GM18873 (cell line): ENCODE measurements at regions not wholly inside any gene's neighbourhood (a gene's known extent, or its start where the extent isn't known, plus 50 kb on each side); places are given as distances from the start of the nearest gene placed in this dataset.

Experiments used
- ATAC-seq: cut with Tn5 transposase; IDR thresholded peaks from one replicate; pipeline ENCODE4 v1.9.1; 2021; ENCODE audit warnings: mild to moderate bottlenecking, moderate library complexity, moderate number of reproducible peaks; ENCODE audit not compliant: unreplicated experiment, low FRiP score

GRCh38 chr5:41670854-41671479 is 160.6 kb upstream of the PLCXD3 start:
- no peak for ATAC-seq

GRCh38 chr5:41670216-41670615 is 159.8 kb upstream of the PLCXD3 start:
- ATAC-seq = no peak

GRCh38 chr5:41661254-41661653 is 150.9 kb upstream of the PLCXD3 start:
- ATAC-seq = no peak

- no peak for ATAC-seq
Measured at GRCh38 chr5:41656597-41656996, 146.2 kb upstream of the PLCXD3 start.

- ATAC-seq = no peak
Measured at GRCh38 chr5:41650131-41650530, 139.7 kb upstream of the PLCXD3 start.

- ATAC-seq = no peak
Measured at GRCh38 chr5:41649659-41650058, 139.3 kb upstream of the PLCXD3 start.

- ATAC-seq = no peak
Measured at GRCh38 chr5:41648996-41649395, 138.6 kb upstream of the PLCXD3 start.

- no peak for ATAC-seq
Measured at GRCh38 chr5:41641621-41642020, 131.2 kb upstream of the PLCXD3 start.

- ATAC-seq = no peak
Measured at GRCh38 chr5:41638685-41639084, 128.3 kb upstream of the PLCXD3 start.

GRCh38 chr5:41637869-41638268 is 127.5 kb upstream of the PLCXD3 start:
- ATAC-seq = no peak

- ATAC-seq = no peak
Measured at GRCh38 chr5:41637424-41637823, 127.0 kb upstream of the PLCXD3 start.

GRCh38 chr5:41636605-41637004 is 126.2 kb upstream of the PLCXD3 start:
- peak; percentile 79 for ATAC-seq

GRCh38 chr5:41629897-41630296 is 119.5 kb upstream of the PLCXD3 start:
- ATAC-seq = no peak

GRCh38 chr5:41625571-41625970 is 115.2 kb upstream of the PLCXD3 start:
- no peak for ATAC-seq

- ATAC-seq = no peak
Measured at GRCh38 chr5:41621420-41621819, 111.0 kb upstream of the PLCXD3 start.

- no peak for ATAC-seq
Measured at GRCh38 chr5:41617843-41618515, 107.6 kb upstream of the PLCXD3 start.

GRCh38 chr5:41610386-41610785 is 100.0 kb upstream of the PLCXD3 start:
- no peak for ATAC-seq

GRCh38 chr5:41600731-41601130 is 90.3 kb upstream of the PLCXD3 start:
- no peak for ATAC-seq

GRCh38 chr5:41598011-41598410 is 87.6 kb upstream of the PLCXD3 start:
- no peak for ATAC-seq

GRCh38 chr5:41587668-41588067 is 77.3 kb upstream of the PLCXD3 start:
- no peak for ATAC-seq

GRCh38 chr5:41575110-41575779 is 64.8 kb upstream of the PLCXD3 start:
- ATAC-seq = no peak

GRCh38 chr5:41574391-41574790 is 64.0 kb upstream of the PLCXD3 start:
- ATAC-seq = no peak
